Osteoblast (primary cell): ENCODE measurements at regions not wholly inside any gene's neighbourhood (a gene's known extent, or its start where the extent isn't known, plus 50 kb on each side); places are given as distances from the start of the nearest gene placed in this dataset.

ENCODE experiments used
- DNase-seq: peaks from one replicate; pipeline ENCODE4 v3.0.0; 2011; ENCODE audit warnings: low spot score, mixed read lengths; ENCODE audit not compliant: insufficient read length; ENCODE audit errors: missing footprints
- H2AFZ ChIP-seq: 2 replicates; pipeline ENCODE4 v1.6.0; 2011; ENCODE audit warnings: mild to moderate bottlenecking, low read length
- H3K27ac ChIP-seq: 2 replicates; pipeline ENCODE4 v1.5.1; 2011; ENCODE audit warnings: mild to moderate bottlenecking, low read depth, low read length, moderate library complexity
- H3K27me3 ChIP-seq: 2 replicates; pipeline ENCODE4 v1.6.0; 2012; ENCODE audit warnings: mild to moderate bottlenecking, control low read depth, inconsistent platforms, low read length, moderate library complexity; ENCODE audit not compliant: insufficient read depth
- H3K36me3 ChIP-seq: 2 replicates; pipeline ENCODE4 v1.5.1; 2011; ENCODE audit warnings: mild to moderate bottlenecking, low read length, control low read depth, moderate library complexity; ENCODE audit not compliant: insufficient read depth
- H3K4me1 ChIP-seq: 2 replicates; pipeline ENCODE4 v1.5.1; 2011; ENCODE audit warnings: mild to moderate bottlenecking, low read length, control low read depth, moderate library complexity; ENCODE audit not compliant: insufficient read depth
- H3K4me2 ChIP-seq: 2 replicates; pipeline ENCODE4 v1.6.0; 2011; ENCODE audit warnings: mild to moderate bottlenecking, low read length; ENCODE audit not compliant: insufficient read depth
- H3K4me3 ChIP-seq: fragments of 200-600 bp; sonication (generic); 3 replicates; pipeline ENCODE4 v1.5.1; 2012; ENCODE audit warnings: mild to moderate bottlenecking, low read length, inconsistent platforms; ENCODE audit not compliant: insufficient read depth
- H3K79me2 ChIP-seq: 2 replicates; pipeline ENCODE4 v1.6.0; 2012; ENCODE audit warnings: mild to moderate bottlenecking, low read length, control low read depth, inconsistent platforms; ENCODE audit not compliant: insufficient read depth
- H3K9me3 ChIP-seq: 2 replicates; pipeline ENCODE4 v1.5.1; 2011; ENCODE audit warnings: low read depth, low read length, control low read depth
- H4K20me1 ChIP-seq: 2 replicates; pipeline ENCODE4 v1.6.0; 2012; ENCODE audit warnings: mild to moderate bottlenecking, low read length, control low read depth; ENCODE audit not compliant: insufficient read depth
- TF ChIP-seq, protein P1 (sequence below): IDR thresholded peaks from 2 replicates; pipeline ENCODE4 v1.5.1; 2011; ENCODE audit warnings: mild to moderate bottlenecking, low read depth, low read length, moderate library complexity; ENCODE audit errors: extremely low read depth

DNA sequence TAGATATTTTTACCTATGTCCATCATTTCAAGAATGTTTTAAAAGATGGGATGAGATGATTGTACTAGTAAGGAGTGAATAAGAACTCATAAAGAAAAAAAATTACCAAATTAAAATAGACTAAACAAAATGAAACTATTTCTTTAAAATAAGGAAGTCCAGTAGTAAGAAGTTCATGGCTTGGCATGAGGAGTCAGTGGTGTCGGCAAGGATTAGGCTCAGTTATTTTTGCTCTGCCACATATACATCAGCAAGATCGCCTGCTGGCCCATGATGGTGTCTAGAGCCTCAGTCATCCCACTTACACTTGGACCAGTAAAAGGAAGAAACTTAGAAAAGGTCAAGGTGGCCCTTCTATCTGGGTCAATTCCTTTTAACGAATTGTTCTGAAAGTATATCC is 300.9 kb upstream of the SLC8A1 start:
- H3K27me3 ChIP-seq, result no peaks in the 10 kb centered on the region
- H3K79me2 ChIP-seq, result no peaks in the 10 kb centered on the region
- no peak overlapping the region for H3K27ac ChIP-seq

DNA sequence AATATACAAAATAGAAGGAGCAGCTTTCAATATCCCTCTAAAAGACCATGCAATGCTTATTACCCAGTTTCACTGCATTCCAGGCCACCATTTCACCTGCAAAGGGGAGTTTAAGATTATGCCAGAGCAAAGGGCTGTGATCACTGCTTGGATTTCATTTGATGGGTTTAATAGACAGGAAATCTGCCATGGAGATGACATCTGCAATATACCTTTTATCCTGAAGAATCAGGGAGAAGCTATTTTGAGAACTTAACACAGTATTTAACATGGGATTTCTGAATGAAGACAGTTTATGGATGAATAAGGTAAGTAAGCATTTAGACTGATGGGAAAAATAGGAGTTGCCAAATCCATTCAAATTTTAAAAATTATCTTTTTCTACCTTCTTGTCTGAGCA is 303.0 kb upstream of the SLC8A1 start:
- Histone ChIP-seq H3K36me3 (no peaks in the 10 kb centered on the region), H3K4me1 (peaks cover 13% of the 10 kb centered on the region), H3K79me2 (no peaks in the 10 kb centered on the region), H3K27me3 (no peaks in the 10 kb centered on the region), H2AFZ (no peak overlapping the region), H3K27ac (no peak overlapping the region), H4K20me1 (no peaks in the 10 kb centered on the region), H3K9me3 (no peaks in the 10 kb centered on the region), H3K4me2 (no peak overlapping the region), H3K4me3 (no peak overlapping the region)
- TF ChIP-seq, protein P1, sequence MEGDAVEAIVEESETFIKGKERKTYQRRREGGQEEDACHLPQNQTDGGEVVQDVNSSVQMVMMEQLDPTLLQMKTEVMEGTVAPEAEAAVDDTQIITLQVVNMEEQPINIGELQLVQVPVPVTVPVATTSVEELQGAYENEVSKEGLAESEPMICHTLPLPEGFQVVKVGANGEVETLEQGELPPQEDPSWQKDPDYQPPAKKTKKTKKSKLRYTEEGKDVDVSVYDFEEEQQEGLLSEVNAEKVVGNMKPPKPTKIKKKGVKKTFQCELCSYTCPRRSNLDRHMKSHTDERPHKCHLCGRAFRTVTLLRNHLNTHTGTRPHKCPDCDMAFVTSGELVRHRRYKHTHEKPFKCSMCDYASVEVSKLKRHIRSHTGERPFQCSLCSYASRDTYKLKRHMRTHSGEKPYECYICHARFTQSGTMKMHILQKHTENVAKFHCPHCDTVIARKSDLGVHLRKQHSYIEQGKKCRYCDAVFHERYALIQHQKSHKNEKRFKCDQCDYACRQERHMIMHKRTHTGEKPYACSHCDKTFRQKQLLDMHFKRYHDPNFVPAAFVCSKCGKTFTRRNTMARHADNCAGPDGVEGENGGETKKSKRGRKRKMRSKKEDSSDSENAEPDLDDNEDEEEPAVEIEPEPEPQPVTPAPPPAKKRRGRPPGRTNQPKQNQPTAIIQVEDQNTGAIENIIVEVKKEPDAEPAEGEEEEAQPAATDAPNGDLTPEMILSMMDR, result no peak
- no peak for DNase-seq

More for the DNA sequence above, 300.9 kb upstream of the SLC8A1 start:
- Histone ChIP-seq H3K4me2 (no peak overlapping the region), H2AFZ (peak overlapping the region; percentile 42), H3K4me3 (no peak overlapping the region), H3K36me3 (no peaks in the 10 kb centered on the region), H3K9me3 (no peaks in the 10 kb centered on the region), H3K4me1 (no peaks in the 10 kb centered on the region), H4K20me1 (no peaks in the 10 kb centered on the region)
- DNase-seq, result no peak
- TF ChIP-seq, protein P1, result no peak

DNA sequence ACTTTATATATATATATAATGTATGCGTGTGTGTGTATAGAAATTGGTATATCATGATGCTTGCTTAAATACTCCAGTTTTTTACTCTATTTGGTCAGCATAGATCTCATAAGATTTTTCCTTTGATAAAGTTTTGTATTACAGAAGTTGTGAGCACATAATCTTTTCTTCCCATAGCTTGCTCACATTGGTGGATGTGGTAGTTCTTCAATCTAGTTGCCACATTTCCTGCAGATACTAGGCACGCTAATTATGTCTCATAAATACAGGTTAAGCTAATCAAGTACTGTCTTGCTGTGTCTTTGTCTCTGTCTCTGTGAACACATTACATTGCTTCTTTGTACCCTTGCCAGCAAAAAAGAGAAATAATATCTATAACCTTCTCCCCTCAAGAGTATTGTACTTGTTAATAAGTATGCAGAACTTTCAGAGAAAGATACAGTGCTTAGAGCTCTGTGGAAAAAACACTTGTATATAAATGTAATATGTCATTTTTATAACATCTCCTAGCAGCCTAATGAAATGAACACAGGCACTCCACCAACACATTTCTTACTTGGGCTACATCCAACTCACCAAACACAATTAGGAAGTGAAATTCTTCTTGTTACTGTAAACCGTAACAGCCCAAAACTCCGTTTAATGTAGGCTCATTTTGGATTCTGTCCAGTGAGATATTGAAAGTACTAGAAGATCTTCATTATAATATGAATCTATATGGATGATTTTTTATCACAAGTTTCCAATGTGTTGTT is 306.7 kb upstream of the SLC8A1 start:
- Histone ChIP-seq H3K36me3 (no peaks in the 10 kb centered on the region), H3K79me2 (no peaks in the 10 kb centered on the region), H3K27me3 (no peaks in the 10 kb centered on the region), H4K20me1 (no peaks in the 10 kb centered on the region), H3K9me3 (no peaks in the 10 kb centered on the region), H2AFZ (peak overlapping the region; percentile 36), H3K4me3 (no peak overlapping the region), H3K27ac (no peak overlapping the region), H3K4me1 (peaks cover 14% of the 10 kb centered on the region), H3K4me2 (peak overlapping the region; percentile 66)
- no peak for DNase-seq
- TF ChIP-seq, protein P1, result no peak

DNA sequence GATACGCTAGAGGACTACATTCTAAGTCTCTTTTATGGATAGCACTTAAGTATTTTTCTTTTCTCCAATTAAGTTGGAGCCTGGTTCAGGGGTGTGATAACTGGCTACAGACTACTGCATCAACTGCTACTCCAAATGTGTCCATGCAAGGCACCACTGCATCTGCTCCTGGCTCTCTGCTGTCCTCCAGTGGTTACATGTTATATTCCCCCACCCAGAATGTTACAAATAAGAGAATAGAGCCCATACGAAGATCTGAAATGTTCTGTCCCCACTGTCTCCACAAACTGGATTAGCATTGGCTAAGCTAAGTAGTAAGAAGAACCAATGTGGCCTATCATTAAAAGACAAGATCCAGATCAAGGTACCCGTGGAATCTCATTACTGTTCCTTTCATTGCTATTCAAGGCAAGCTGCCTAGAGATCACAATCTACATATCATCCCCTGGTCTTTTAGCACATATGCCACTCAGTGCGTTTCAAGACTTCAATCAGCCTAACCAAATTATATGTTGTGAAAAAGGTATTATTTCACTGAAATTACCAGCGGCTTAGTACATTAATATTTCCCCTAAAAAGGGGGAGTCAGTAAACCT is 308.3 kb upstream of the SLC8A1 start:
- peaks cover 14% of the 10 kb centered on the region for H3K4me1 ChIP-seq
- no peak overlapping the region for H3K4me2 ChIP-seq
- H2AFZ ChIP-seq, result peak overlapping the region; percentile 61
- no peak overlapping the region for H3K4me3 ChIP-seq
- H4K20me1 ChIP-seq, result no peaks in the 10 kb centered on the region
- no peaks in the 10 kb centered on the region for H3K36me3 ChIP-seq
- H3K27ac ChIP-seq, result no peak overlapping the region
- TF ChIP-seq, protein P1, result peak; percentile 99
- no peaks in the 10 kb centered on the region for H3K27me3 ChIP-seq
- H3K9me3 ChIP-seq, result no peaks in the 10 kb centered on the region
- DNase-seq, result peak; percentile 69
- no peaks in the 10 kb centered on the region for H3K79me2 ChIP-seq
